DND-41 (cell line): ENCODE measurements at regions not wholly inside any gene's neighbourhood (a gene's known extent, or its start where the extent isn't known, plus 50 kb on each side); places are given as distances from the start of the nearest gene placed in this dataset.

ENCODE experiments used
- ATAC-seq: fragments of 200-7000 bp; cut with Tn5 transposase; 3 replicates; pipeline ENCODE4 v1.9.1; 2021; ENCODE audit warnings: low read depth; ENCODE audit not compliant: insufficient read depth
- DNase-seq: peaks from one replicate; pipeline ENCODE4 v3.0.0-alpha.2; 2020
- H2AFZ ChIP-seq: 2 replicates; pipeline ENCODE4 v1.6.0; 2012; ENCODE audit warnings: low read depth, low read length
- H3K27ac ChIP-seq: 2 replicates; pipeline ENCODE4 v1.5.1; 2012; ENCODE audit warnings: low read length, inconsistent platforms
- H3K27me3 ChIP-seq: fragments of 200-600 bp; sonication (generic); 2 replicates; pipeline ENCODE4 v1.6.0; 2012; ENCODE audit warnings: low read length, mild to moderate bottlenecking, inconsistent platforms; ENCODE audit not compliant: insufficient read depth, poor library complexity
- H3K36me3 ChIP-seq: 2 replicates; pipeline ENCODE4 v1.5.1; 2012; ENCODE audit warnings: low read length, inconsistent platforms; ENCODE audit not compliant: insufficient read depth
- H3K4me1 ChIP-seq: 2 replicates; pipeline ENCODE4 v1.5.1; 2012; ENCODE audit warnings: mild to moderate bottlenecking, low read length; ENCODE audit not compliant: insufficient read depth
- H3K4me2 ChIP-seq: 2 replicates; pipeline ENCODE4 v1.6.0; 2012; ENCODE audit warnings: mild to moderate bottlenecking, moderate library complexity, low read length, inconsistent platforms; ENCODE audit not compliant: insufficient read depth
- H3K4me3 ChIP-seq, 2 experiments: fragments of 200-600 bp in 1 of 2; shearing (Covaris generic) in 1 of 2; 2 replicates each; pipeline ENCODE4 v1.5.1; 2012 to 2016; ENCODE audit warnings: inconsistent platforms in 2 of 2, low read length in 2 of 2, mild to moderate bottlenecking in 2 of 2, low read depth in 1 of 2, moderate library complexity in 1 of 2
- H3K79me2 ChIP-seq: 2 replicates; pipeline ENCODE4 v1.6.0; 2012; ENCODE audit warnings: low read length, inconsistent platforms; ENCODE audit not compliant: insufficient read depth
- H3K9ac ChIP-seq: 2 replicates; pipeline ENCODE4 v1.6.0; 2012; ENCODE audit warnings: low read depth, mild to moderate bottlenecking, inconsistent platforms, low read length, moderate library complexity
- H3K9me3 ChIP-seq: 2 replicates; pipeline ENCODE4 v1.5.1; 2012; ENCODE audit warnings: low read length, moderate library complexity, mild to moderate bottlenecking, inconsistent platforms; ENCODE audit not compliant: insufficient read depth, severe bottlenecking
- H4K20me1 ChIP-seq: 2 replicates; pipeline ENCODE4 v1.6.0; 2012; ENCODE audit warnings: low read length; ENCODE audit not compliant: insufficient read depth
- EZH2 ChIP-seq: IDR thresholded peaks from 3 replicates; pipeline ENCODE4 v1.6.1; 2012; ENCODE audit warnings: borderline replicate concordance, low read depth, mild to moderate bottlenecking, moderate library complexity, low read length, inconsistent platforms; ENCODE audit not compliant: severe bottlenecking
- TF ChIP-seq, protein P1 (sequence below): IDR thresholded peaks from 2 replicates; pipeline ENCODE4 v1.5.1; 2012; ENCODE audit warnings: borderline replicate concordance, low read length, moderate library complexity, mild to moderate bottlenecking; ENCODE audit not compliant: poor library complexity, severe bottlenecking; ENCODE audit errors: extremely low read depth

DNA sequence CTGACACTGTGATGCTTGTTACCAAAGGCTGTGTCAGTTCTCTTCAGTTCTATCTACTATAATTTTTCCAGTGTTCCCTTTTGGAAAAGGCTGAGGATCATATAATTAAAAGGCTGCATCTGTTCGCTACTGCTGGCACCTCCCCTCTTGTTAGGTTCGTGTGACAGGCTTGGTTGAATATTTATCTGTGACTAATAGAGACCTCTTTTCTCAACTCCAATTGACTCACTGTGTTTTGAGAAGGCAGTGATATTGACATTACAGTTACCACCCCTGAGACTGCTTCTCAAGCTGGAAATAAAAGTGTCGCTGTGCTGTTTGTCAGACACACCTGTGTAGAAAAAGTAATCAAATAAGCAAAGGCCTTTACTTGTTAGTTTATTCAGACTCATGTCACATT lies 205.5 kb upstream of the KCNH7 start:
- H3K4me1 ChIP-seq, result no peaks in the 10 kb centered on the region
- no peaks in the 10 kb centered on the region for H3K79me2 ChIP-seq
- H2AFZ ChIP-seq, result no peak overlapping the region
- H3K36me3 ChIP-seq, result no peaks in the 10 kb centered on the region
- H3K4me2 ChIP-seq, result no peak overlapping the region
- no peak overlapping the region for H3K4me3 ChIP-seq
- H3K9me3 ChIP-seq, result no peaks in the 10 kb centered on the region
- no peaks in the 10 kb centered on the region for H4K20me1 ChIP-seq
- no peaks in the 10 kb centered on the region for H3K27me3 ChIP-seq
- DNase-seq (no peak), ATAC-seq (no peak)
- no peak overlapping the region for H3K27ac ChIP-seq
- no peak for TF ChIP-seq EZH2
- TF ChIP-seq, protein P1, sequence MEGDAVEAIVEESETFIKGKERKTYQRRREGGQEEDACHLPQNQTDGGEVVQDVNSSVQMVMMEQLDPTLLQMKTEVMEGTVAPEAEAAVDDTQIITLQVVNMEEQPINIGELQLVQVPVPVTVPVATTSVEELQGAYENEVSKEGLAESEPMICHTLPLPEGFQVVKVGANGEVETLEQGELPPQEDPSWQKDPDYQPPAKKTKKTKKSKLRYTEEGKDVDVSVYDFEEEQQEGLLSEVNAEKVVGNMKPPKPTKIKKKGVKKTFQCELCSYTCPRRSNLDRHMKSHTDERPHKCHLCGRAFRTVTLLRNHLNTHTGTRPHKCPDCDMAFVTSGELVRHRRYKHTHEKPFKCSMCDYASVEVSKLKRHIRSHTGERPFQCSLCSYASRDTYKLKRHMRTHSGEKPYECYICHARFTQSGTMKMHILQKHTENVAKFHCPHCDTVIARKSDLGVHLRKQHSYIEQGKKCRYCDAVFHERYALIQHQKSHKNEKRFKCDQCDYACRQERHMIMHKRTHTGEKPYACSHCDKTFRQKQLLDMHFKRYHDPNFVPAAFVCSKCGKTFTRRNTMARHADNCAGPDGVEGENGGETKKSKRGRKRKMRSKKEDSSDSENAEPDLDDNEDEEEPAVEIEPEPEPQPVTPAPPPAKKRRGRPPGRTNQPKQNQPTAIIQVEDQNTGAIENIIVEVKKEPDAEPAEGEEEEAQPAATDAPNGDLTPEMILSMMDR, result no peak
- H3K9ac ChIP-seq, result no peak overlapping the region

DNA sequence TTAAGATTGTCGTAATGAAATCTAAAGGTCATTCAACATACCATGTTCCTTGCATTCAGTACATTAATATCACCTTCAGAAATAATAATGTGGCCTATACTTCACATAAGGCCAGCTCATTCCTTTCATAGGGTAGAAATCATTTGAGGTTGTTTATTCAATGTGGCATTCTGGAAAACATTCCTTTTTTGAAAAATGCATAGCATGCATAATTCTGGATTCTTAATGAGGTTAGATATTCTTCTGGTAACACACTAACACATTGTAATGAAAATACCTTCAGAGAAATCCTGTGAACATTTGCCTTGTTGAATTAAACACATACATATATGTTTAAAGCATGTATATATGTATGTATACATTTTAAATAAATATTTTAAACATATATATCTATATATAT lies 204.6 kb upstream of the KCNH7 start:
- Histone ChIP-seq H3K27ac (no peak overlapping the region), H4K20me1 (no peaks in the 10 kb centered on the region)
- no peak for TF ChIP-seq EZH2
- TF ChIP-seq, protein P1, result no peak

DNA sequence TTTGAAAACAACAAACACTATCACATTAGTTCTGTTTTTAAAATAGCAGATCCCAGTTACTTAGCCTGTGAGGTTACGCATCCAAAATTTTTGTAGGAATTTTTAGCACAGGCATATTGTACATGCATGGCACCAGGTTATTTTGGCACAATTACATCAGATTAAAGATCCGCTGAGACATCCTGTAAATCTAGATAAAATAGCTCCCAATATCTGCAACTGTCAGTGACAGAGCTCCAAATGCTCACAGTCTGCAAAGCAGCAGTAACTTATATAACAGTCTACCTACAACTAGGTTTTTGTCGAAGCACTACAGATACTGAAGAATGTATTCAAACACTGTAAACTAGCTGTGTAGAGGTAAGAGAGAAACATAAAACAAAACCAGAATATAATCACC lies 200.7 kb upstream of the KCNH7 start:
- DNase-seq, result no peak
- no peak for ATAC-seq

More for the DNA sequence above, 204.6 kb upstream of the KCNH7 start:
- Histone ChIP-seq H3K79me2 (no peaks in the 10 kb centered on the region), H3K9me3 (no peaks in the 10 kb centered on the region), H3K4me3 (no peak overlapping the region), H3K36me3 (no peaks in the 10 kb centered on the region), H3K4me1 (no peaks in the 10 kb centered on the region), H3K4me2 (no peak overlapping the region), H2AFZ (no peak overlapping the region), H3K9ac (no peak overlapping the region), H3K27me3 (no peaks in the 10 kb centered on the region)
- DNase-seq, result no peak
- ATAC-seq, result no peak

More for the DNA sequence above, 200.7 kb upstream of the KCNH7 start:
- no peak overlapping the region for H3K27ac ChIP-seq
- no peak overlapping the region for H3K4me2 ChIP-seq
- H2AFZ ChIP-seq, result no peak overlapping the region
- H3K4me3 ChIP-seq, result no peak overlapping the region
- H3K4me1 ChIP-seq, result no peaks in the 10 kb centered on the region
- no peaks in the 10 kb centered on the region for H4K20me1 ChIP-seq
- TF ChIP-seq, protein P1, result no peak
- H3K27me3 ChIP-seq, result no peaks in the 10 kb centered on the region
- H3K36me3 ChIP-seq, result no peaks in the 10 kb centered on the region
- no peaks in the 10 kb centered on the region for H3K79me2 ChIP-seq
- no peak overlapping the region for H3K9ac ChIP-seq
- no peaks in the 10 kb centered on the region for H3K9me3 ChIP-seq
